ENCODE measurements at regions not wholly inside any gene's neighbourhood (a gene's known extent, or its start where the extent isn't known, plus 50 kb on each side); places are given as distances from the start of the nearest gene placed in this dataset.

- Mint-ChIP-seq H3K27me3 (ENCODE audit: insufficient read depth) (peaks cover 10% of the 10 kb centered on the region), H3K27ac (no peak overlapping the region), H3K4me1 (ENCODE audit: low read depth) (no peaks in the 10 kb centered on the region), H3K4me3 (no peak overlapping the region), H3K9me3 (no peaks in the 10 kb centered on the region; the same call in 1 of the 2 replicates), H3K36me3 (ENCODE audit: low read depth) (no peaks in the 10 kb centered on the region)
- TF ChIP-seq, protein P1, sequence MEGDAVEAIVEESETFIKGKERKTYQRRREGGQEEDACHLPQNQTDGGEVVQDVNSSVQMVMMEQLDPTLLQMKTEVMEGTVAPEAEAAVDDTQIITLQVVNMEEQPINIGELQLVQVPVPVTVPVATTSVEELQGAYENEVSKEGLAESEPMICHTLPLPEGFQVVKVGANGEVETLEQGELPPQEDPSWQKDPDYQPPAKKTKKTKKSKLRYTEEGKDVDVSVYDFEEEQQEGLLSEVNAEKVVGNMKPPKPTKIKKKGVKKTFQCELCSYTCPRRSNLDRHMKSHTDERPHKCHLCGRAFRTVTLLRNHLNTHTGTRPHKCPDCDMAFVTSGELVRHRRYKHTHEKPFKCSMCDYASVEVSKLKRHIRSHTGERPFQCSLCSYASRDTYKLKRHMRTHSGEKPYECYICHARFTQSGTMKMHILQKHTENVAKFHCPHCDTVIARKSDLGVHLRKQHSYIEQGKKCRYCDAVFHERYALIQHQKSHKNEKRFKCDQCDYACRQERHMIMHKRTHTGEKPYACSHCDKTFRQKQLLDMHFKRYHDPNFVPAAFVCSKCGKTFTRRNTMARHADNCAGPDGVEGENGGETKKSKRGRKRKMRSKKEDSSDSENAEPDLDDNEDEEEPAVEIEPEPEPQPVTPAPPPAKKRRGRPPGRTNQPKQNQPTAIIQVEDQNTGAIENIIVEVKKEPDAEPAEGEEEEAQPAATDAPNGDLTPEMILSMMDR (IDR thresholded peaks at IDR 0.05) = no peak
- no peak for DNase-seq
Observed at GRCh38 chr2:8320311-8321066, 361.4 kb upstream of the ID2 start.

- Mint-ChIP-seq H3K36me3 (ENCODE audit: low read depth) (no peaks in the 10 kb centered on the region), H3K27ac (no peak overlapping the region), H3K4me1 (ENCODE audit: low read depth) (no peaks in the 10 kb centered on the region), H3K4me3 (no peak overlapping the region), H3K27me3 (ENCODE audit: insufficient read depth) (peaks cover 11% of the 10 kb centered on the region; the same call in 1 of the 2 replicates), H3K9me3 (no peaks in the 10 kb centered on the region; the same call in 1 of the 2 replicates)
- TF ChIP-seq, protein P1 (IDR thresholded peaks at IDR 0.05) = no peak
- no peak for DNase-seq
Observed at GRCh38 chr2:8322634-8323033, 359.2 kb upstream of the ID2 start.

- Mint-ChIP-seq H3K9me3 (no peaks in the 10 kb centered on the region), H3K27ac (no peak overlapping the region), H3K4me1 (ENCODE audit: low read depth) (no peaks in the 10 kb centered on the region), H3K4me3 (no peak overlapping the region), H3K36me3 (ENCODE audit: low read depth) (no peaks in the 10 kb centered on the region), H3K27me3 (ENCODE audit: insufficient read depth) (peaks cover 11% of the 10 kb centered on the region; the same call in 1 of the 2 replicates)
- DNase-seq = no peak
- TF ChIP-seq, protein P1 (IDR thresholded peaks at IDR 0.05) = no peak
Observed at GRCh38 chr2:8324164-8324856, 357.5 kb upstream of the ID2 start.

GRCh38 chr2:8324901-8325300 lies 357.0 kb upstream of the ID2 start:
- DNase-seq = no peak
- Mint-ChIP-seq H3K4me3 (no peak overlapping the region), H3K27ac (no peak overlapping the region), H3K27me3 (ENCODE audit: insufficient read depth) (peaks cover 11% of the 10 kb centered on the region; the same call in 1 of the 2 replicates), H3K36me3 (ENCODE audit: low read depth) (no peaks in the 10 kb centered on the region), H3K9me3 (no peaks in the 10 kb centered on the region), H3K4me1 (ENCODE audit: low read depth) (no peaks in the 10 kb centered on the region)
- TF ChIP-seq, protein P1 (IDR thresholded peaks at IDR 0.05) = no peak

- no peaks in the 10 kb centered on the region for H3K4me1 Mint-ChIP-seq (ENCODE audit: low read depth)
- H3K27ac Mint-ChIP-seq = no peak overlapping the region
- no peak for DNase-seq
- no peaks in the 10 kb centered on the region for H3K36me3 Mint-ChIP-seq (ENCODE audit: low read depth)
- no peak overlapping the region for H3K4me3 Mint-ChIP-seq
- H3K27me3 Mint-ChIP-seq (ENCODE audit: insufficient read depth) = peaks cover 11% of the 10 kb centered on the region; the same call in 1 of the 2 replicates
- no peaks in the 10 kb centered on the region for H3K9me3 Mint-ChIP-seq
- TF ChIP-seq, protein P1 (IDR thresholded peaks at IDR 0.05) = no peak
Observed at GRCh38 chr2:8327371-8328100, 354.3 kb upstream of the ID2 start.

Measured in HFFc6 (cell line).